AG04450 (cell line): ENCODE measurements at regions not wholly inside any gene's neighbourhood (a gene's known extent, or its start where the extent isn't known, plus 50 kb on each side); places are given as distances from the start of the nearest gene placed in this dataset.
A peak's percentile ranks its signal among the peaks of the same experiment; 100 is the strongest.

ENCODE experiments used
- CTCF ChIA-PET: fragments of 300-600, 350-600 bp; formaldehyde crosslinking; extraction: SDS; loops from one replicate; lab custom pipeline; 2022; ENCODE audit warnings: antibody characterized with exemption, inconsistent platforms; lab: Charles Lee
- POLR2A ChIA-PET: fragments of 350-600 bp; formaldehyde crosslinking; extraction: SDS; loops from one replicate; lab custom pipeline; 2021; ENCODE audit warnings: antibody characterized with exemption, inconsistent platforms; lab: Yijun Ruan, JAX
- DNase-seq: peaks from one replicate; pipeline ENCODE4 v3.0.0-alpha.2; 2011; ENCODE audit warnings: low read depth, low spot score
- H3K27ac ChIP-seq: one replicate; pipeline ENCODE4 v1.5.1; 2012; ENCODE audit warnings: low read depth, low read length, control low read depth
- H3K27me3 ChIP-seq: one replicate; pipeline ENCODE4 v1.6.0; 2012; ENCODE audit warnings: low read length; ENCODE audit not compliant: control insufficient read depth, insufficient read depth
- H3K4me3 ChIP-seq: 2 replicates; pipeline ENCODE4 v1.5.1; 2011; ENCODE audit warnings: mild to moderate bottlenecking, low read depth, low read length, control low read depth
- H3K9me3 ChIP-seq: 2 replicates; pipeline ENCODE4 v1.5.1; 2012; ENCODE audit warnings: low read length; ENCODE audit not compliant: control insufficient read depth, insufficient read depth
- TF ChIP-seq, protein P1 (sequence below): IDR thresholded peaks from 2 replicates; pipeline ENCODE4 v1.5.1; 2011; ENCODE audit warnings: low read depth, low read length, control low read depth, inconsistent platforms

- H3K9me3 ChIP-seq: no peaks in the 10 kb centered on the region
- DNase-seq: peak; percentile 68
- ChIA-PET CTCF (interaction anchor here (0.7 to 0.8 kb wide), 3 partner anchors 70 to 259 kb away, joined by 3 read pairs; no protein-coding TSS in a partner anchor), POLR2A (interaction anchor here (1.0 kb wide), 1 partner anchor 52 kb away, joined by 3 read pairs; no protein-coding TSS in a partner anchor)
- TF ChIP-seq, protein P1, sequence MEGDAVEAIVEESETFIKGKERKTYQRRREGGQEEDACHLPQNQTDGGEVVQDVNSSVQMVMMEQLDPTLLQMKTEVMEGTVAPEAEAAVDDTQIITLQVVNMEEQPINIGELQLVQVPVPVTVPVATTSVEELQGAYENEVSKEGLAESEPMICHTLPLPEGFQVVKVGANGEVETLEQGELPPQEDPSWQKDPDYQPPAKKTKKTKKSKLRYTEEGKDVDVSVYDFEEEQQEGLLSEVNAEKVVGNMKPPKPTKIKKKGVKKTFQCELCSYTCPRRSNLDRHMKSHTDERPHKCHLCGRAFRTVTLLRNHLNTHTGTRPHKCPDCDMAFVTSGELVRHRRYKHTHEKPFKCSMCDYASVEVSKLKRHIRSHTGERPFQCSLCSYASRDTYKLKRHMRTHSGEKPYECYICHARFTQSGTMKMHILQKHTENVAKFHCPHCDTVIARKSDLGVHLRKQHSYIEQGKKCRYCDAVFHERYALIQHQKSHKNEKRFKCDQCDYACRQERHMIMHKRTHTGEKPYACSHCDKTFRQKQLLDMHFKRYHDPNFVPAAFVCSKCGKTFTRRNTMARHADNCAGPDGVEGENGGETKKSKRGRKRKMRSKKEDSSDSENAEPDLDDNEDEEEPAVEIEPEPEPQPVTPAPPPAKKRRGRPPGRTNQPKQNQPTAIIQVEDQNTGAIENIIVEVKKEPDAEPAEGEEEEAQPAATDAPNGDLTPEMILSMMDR: no peak
- no peaks in the 10 kb centered on the region for H3K27me3 ChIP-seq
- no peak overlapping the region for H3K27ac ChIP-seq
- H3K4me3 ChIP-seq: no peak overlapping the region
Measured at GRCh38 chr21:16072737-16073136, 343.0 kb downstream of the USP25 start.

DNA sequence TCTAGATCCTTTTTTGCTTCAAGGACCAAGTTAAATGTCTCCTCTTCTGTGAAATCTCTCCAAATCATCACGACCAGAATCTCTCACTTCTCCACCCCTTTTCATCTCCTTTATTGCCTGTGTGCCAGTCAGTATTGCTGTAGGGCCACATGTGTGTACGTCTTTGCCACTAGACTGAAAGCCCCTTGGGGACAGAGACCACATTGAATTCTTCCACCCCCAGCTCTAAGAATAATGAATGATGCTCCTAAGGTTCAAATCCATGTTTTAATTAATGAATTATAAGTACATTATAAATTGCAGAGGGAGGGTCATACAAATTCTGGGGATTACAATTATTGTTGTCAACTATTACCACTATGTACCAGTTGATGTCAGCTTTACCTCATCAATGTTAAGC is 343.8 kb downstream of the USP25 start:
- no peak for DNase-seq
- no peak overlapping the region for H3K4me3 ChIP-seq
- TF ChIP-seq, protein P1: no peak
- CTCF ChIA-PET: no interaction called here
- POLR2A ChIA-PET: no interaction called here
- no peaks in the 10 kb centered on the region for H3K9me3 ChIP-seq
- H3K27me3 ChIP-seq: no peaks in the 10 kb centered on the region
- no peak overlapping the region for H3K27ac ChIP-seq

DNA sequence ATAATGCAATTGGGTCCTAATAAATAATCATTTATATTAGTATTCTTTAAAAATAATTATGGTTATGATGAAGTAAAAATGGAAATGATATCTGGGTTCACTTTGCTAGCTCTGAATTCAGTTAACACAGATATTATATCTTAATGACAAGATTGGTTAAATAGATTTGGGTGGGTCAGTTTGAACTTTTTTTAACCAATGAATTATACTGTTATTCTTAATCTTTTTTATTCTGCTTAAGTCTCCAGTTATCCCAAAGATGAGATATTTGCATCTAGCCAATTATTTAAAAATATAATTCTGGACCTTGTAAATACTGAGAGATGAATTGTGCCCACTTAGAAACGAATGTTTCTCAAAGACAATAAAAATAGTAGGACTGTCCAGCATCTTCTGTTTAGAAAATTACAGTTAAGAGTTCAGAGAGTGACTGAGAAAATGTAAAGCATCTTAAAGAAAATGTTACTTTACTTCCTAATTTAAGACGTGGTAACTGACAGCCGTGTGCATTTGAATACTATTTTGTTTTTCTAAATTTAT is 345.2 kb downstream of the USP25 start:
- TF ChIP-seq, protein P1: no peak
- Histone ChIP-seq H3K4me3 (no peak overlapping the region), H3K27ac (no peak overlapping the region), H3K9me3 (no peaks in the 10 kb centered on the region), H3K27me3 (no peaks in the 10 kb centered on the region)
- POLR2A ChIA-PET: no interaction called here
- CTCF ChIA-PET: no interaction called here
- DNase-seq: no peak

GRCh38 chr21:16075649-16076282 is 346.0 kb downstream of the USP25 start:
- no peak overlapping the region for H3K27ac ChIP-seq
- POLR2A ChIA-PET: no interaction called here
- TF ChIP-seq, protein P1: no peak
- no peak overlapping the region for H3K4me3 ChIP-seq
- CTCF ChIA-PET: no interaction called here
- no peaks in the 10 kb centered on the region for H3K9me3 ChIP-seq
- DNase-seq: no peak
- no peaks in the 10 kb centered on the region for H3K27me3 ChIP-seq

GRCh38 chr21:16076465-16076864 is 346.7 kb downstream of the USP25 start:
- no peak for DNase-seq
- CTCF ChIA-PET: no interaction called here

More at GRCh38 chr21:16076465-16076864, 346.7 kb downstream of the USP25 start:
- Histone ChIP-seq H3K27ac (no peak overlapping the region), H3K4me3 (no peak overlapping the region), H3K9me3 (no peaks in the 10 kb centered on the region), H3K27me3 (no peaks in the 10 kb centered on the region)
- POLR2A ChIA-PET: no interaction called here
- TF ChIP-seq, protein P1: no peak
